Esophagus mucosa (tissue), 1 donor: ENCODE measurements at regions not wholly inside any gene's neighbourhood (a gene's known extent, or its start where the extent isn't known, plus 50 kb on each side); places are given as distances from the start of the nearest gene placed in this dataset.
"Not testable (repeated sequence)": the region's sequence is repeated elsewhere in the genome, so short reads cannot be mapped to it uniquely, and the experiment has no call there.

Experiments used
- ATAC-seq: fragments of 200-7000 bp; cut with Tn5 transposase; one replicate; pipeline ENCODE4 v1.9.1; 2020
- donor health status: DM: yes; HTN: yes; CAD: no.

- ATAC-seq = no peak
Measured at GRCh38 chr1:193944454-193944853, 758.0 kb upstream of the B3GALT2 start.

DNA sequence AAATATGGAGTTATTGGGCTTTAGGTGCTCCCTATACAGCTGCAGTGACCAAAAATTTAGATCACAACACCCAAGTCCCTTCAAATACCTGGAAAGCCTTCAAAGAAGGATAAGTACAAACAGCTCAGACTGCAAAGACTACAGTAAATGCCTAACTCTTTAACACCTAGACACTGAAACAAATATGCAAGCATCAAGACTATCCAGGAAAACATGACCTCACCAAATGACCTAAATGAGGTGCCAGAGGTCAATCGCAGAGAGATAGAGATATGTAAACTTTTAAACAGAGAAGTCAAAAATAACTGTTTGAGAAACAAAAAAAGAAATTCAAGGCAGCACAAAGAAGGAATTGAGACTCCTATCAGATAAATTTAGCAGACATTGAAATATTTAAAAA lies 753.8 kb upstream of the B3GALT2 start:
- no peak for ATAC-seq

GRCh38 chr1:193939585-193939984 lies 753.2 kb upstream of the B3GALT2 start:
- ATAC-seq = no peak

DNA sequence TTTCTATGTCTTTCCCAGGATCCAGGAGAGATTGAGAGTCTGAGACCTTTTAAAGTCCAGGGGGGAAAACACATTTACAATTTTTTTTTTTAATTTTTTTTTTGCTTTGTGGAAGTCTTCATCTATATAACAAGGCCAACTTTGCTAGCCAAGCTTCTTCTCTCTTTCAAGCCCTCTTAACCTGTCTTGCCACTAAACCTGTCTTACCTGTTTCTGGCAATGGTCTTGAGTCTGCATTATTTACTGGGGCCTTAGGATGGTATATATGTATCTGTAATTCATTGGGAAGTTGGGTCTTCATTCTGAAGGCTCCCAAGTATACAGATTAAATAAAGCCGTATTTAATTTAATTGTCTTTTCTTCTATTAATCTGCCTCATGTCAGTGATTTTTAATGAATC lies 750.9 kb upstream of the B3GALT2 start:
- no peak for ATAC-seq

- ATAC-seq = no peak
Measured at GRCh38 chr1:193932979-193933378, 746.6 kb upstream of the B3GALT2 start.

- no peak for ATAC-seq
Measured at GRCh38 chr1:193931356-193931755, 744.9 kb upstream of the B3GALT2 start.

GRCh38 chr1:193929374-193930033 lies 743.1 kb upstream of the B3GALT2 start:
- ATAC-seq = no peak

DNA sequence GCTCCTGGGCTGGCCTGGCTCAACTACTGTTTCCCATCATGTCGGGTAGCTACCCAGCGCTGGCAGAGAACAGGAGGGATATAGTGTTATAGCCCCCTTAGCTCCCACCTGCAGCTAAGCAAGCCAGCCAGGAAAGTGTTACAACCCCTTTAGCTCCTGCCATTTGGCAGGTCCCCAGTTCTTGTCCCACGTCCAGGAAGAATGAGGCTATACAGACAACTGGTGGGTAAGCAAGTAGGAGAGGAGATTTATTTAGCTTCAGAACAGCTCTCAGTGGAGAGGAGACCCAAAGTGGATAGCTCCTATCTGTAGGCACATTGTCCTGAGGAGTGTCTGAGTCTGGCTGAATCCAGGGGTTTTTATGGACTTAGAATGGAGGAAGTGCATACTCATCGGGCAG lies 741.1 kb upstream of the B3GALT2 start:
- ATAC-seq = no peak

- ATAC-seq = no peak
Measured at GRCh38 chr1:193926956-193927355, 740.5 kb upstream of the B3GALT2 start.

DNA sequence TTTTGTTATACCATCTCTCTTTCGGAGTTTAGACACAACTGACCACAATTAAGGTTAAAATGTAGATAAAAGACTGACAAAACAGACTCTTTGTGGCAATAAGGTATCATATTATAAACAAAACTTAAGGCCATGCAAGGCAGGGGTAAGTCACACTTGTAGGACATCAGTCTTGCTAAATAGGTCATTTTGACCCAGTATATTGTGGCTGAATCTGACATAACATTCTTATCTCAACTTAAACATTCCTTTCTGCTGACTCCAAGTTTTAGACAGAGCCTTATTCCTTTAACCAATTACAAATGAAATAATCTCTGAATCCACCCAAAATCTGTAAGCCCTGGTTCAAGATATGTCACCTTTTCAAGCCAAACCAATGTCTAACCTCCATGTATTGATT lies 733.4 kb upstream of the B3GALT2 start:
- ATAC-seq = no peak

DNA sequence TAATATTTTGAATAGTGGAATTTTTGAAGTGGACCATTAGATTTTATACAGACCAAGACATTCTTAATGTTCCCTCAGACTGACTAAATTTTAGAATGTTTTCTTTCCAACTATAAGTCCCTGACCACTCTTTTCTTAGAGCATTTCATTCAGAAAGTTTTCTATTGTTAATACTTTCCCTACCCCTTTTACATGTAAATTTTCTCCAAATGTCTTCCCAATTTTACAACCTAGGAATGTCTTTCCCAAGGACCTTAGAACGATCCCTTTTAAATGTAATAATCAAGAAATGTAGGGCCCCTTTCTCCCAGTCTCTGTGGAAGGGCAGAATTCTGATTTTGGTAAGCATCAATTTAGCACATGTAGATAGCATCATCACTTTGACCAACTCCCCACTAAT lies 730.0 kb upstream of the B3GALT2 start:
- no peak for ATAC-seq

GRCh38 chr1:193914871-193915270 lies 728.5 kb upstream of the B3GALT2 start:
- no peak for ATAC-seq

GRCh38 chr1:193909406-193910082 lies 723.1 kb upstream of the B3GALT2 start:
- no peak for ATAC-seq

DNA sequence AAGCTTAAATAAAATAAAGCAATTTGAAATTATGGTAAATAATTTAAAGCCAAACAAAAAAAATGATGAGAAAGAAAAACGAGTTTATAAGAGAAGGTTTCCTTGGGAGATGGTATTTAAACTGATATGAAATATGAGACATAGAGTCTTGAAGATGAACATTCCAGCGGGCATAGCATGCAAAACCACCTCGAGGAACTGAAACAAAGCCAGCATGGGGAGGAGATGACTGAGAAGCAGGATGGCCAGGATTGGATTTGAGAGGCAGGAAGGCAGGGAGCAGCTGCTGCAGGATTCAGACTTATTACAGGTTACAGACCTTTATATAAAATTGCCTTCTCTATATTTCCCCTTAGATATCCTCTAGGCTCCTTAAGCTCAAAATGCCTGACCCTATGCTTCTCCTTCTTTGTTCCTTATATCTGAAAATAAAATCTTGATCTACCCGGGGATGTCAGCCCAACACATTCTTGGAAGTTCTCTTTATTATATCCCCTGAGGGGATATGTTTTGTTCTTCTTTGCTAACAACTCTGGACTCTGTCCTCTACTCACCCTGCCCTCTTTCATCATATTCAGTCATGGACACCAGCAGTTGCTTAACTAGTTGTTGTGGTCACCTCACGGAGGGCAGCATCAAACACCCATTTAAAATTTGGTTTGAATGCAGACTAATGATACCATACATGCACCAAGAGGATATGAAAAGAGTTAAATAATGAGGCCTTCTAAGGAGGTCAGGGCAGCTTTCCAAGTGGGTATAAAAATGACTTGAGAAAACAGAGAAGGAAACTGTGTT lies 719.1 kb upstream of the B3GALT2 start:
- no peak for ATAC-seq

GRCh38 chr1:193891788-193892187 lies 705.4 kb upstream of the B3GALT2 start:
- ATAC-seq = no peak

DNA sequence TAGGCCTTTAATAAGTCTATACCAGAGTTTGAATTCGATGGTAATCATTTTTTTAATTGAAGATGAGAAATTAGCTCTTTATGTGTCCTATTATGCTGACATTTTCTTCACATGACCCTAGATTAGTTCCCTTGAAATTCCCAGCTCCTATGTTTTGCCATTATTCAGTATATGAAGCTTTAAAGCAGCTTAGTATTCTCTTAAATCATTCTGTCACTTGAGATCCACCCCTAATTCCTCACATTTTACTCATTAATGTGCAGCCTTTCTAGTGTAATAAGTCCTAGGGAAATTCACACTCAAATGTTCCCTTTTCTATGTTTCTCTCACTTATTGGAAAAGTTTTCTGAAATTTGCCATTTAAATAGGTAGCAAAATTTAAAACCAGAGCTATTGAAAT lies 704.5 kb upstream of the B3GALT2 start:
- no peak for ATAC-seq

DNA sequence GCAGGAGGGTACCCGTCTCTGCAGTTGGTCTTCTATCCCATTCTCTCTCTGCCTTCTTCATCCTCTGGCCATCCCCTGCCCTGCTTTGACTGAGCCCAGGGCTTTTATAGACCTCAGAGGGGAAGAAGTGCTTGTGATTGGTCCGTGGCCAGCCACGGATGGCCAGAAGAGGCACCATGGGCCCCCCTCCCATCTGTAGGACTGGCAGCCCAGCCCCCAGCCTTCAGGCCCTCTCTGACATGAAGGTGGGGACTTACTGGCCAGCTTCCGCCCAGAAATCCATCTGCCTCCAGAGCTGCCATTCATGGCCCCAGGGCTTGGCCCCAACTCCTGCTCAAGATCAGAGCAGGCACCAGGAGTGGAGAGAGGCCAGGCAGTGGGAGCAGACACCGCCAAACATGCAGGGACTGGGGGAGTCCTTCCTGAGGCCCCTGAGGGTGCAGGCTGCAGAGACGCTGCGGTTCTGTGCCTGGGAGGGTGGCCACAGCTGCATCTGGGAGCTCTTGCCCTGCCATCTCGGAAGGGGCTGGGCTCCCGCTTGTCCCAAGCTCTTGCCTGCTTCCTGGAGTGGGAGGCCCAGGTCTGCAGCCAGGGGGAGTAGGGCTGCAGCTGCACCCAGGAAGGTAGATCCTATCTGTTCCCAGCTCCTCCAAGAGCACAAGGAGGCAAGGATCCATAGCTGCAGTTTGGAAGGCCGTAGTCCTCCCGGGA lies 698.6 kb upstream of the B3GALT2 start:
- ATAC-seq = no peak

GRCh38 chr1:193877920-193878319 lies 691.5 kb upstream of the B3GALT2 start:
- ATAC-seq = not testable (repeated sequence)

DNA sequence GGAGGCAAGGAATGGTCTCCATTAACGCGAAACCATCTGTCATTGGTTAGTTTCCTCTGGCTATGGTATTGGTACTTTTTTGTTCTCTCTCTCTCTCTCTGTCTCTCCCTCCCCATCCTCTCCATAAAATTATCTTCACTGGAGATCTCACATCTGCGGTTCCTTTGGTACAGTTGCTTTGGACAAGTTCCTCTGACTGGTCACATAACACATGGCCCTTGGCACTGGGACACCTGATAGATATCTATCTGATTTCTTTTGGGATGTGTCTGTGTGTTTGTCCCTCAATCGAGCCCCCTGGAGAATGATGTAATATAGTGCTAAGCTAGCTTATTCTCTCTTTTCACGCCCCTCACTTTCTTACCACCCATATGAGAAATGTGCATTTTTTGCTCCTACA lies 682.0 kb upstream of the B3GALT2 start:
- ATAC-seq = no peak

DNA sequence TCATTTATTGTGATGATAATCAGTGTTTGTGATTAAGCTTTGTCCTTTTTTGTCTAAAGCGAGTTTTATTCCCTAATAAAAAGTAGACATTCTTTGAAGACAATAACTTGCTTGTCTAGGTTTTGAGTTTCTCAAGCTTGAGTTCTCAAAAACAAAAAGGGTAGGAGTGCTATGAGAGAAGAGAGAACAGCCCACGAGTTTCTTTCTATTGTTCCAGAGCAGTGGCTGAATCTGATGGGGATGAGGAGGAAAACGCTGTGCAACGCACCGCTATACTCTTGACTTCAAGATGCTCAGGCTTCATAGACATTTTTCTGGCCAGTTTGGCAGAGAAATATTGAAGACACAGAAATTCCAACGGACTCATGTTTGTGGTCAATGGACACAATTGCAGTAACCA lies 669.8 kb upstream of the B3GALT2 start:
- ATAC-seq = no peak

DNA sequence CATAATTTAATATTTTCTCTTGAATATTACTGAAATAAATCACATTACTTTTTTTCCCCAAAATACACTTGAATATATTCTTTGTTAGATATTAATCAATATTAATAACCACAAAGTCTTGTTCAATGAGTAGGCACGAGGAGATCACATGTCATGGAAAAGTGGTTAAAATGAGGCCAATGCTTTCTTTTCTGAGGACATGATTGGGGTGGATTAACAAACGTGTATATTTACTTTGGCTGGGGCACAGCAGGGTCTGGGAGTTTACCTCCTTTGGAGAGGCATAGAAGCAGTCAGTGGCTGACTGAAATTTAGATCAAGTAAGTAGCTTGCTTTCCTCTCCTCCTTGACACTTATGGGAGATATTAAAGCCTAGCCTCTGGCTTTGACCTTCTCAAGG lies 664.3 kb upstream of the B3GALT2 start:
- no peak for ATAC-seq

DNA sequence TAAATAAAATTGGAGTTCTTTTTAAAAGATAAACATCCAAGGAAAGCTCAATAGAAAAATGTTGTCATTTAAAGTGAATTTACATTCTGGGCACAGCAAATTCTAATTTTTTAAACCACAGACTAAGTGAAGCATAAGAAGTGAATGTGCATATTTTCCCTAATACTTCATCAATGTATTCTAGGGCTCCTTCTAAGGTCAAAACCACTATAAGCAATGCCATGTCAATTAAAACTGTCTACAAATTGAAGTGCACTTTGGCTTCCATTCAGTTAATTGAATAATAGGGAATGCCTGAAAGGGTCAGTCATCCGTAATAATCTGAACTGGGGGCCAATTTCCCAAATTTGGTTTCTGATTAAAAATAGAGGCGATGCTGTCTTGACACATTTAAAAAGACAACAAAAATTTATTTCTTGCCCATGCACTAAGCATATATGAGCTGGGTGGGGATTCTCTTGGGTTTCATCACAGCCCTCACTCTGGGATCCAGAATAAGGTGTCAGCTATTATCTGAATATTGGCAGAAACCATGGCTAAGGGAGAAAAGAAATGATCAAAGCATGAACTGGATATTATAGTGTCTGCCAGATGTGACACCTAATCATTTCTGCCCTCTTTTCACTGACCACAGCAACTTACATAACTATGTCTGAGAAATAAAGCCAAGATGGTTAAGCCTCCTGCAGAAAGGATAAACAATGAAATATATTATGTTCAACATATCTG lies 660.6 kb upstream of the B3GALT2 start:
- ATAC-seq = no peak

DNA sequence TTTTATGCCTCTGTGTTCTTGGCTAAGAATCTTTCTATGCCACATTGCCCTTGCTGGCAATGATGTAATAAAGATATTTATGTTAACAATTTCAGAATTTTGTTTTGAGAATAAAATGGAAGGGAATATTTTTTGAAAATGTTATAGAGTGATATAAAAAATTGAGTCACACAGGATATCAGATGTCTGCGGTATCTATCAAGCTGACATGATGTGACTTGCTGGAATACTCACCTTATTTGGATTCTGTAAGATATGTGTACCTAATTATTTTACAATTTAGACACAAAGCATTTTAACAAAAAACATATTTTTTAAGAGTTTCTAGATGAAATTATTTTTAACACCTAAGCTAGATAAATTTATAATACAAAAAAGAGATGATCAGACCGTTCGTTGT lies 660.0 kb upstream of the B3GALT2 start:
- ATAC-seq = no peak
